Thyroid gland (tissue), 4 donors: ENCODE measurements at regions not wholly inside any gene's neighbourhood (a gene's known extent, or its start where the extent isn't known, plus 50 kb on each side); places are given as distances from the start of the nearest gene placed in this dataset.

Experiments
- POLR2A ChIP-seq, 2 donors: fragments of 450-650 bp; IDR thresholded peaks; one replicate each; pipeline ENCODE4 v1.6.1; 2017; ENCODE audit warnings: antibody characterized with exemption in 2 of 2, mild to moderate bottlenecking in 2 of 2, moderate library complexity in 1 of 2
- TF ChIP-seq, protein P1 (sequence below), 6 experiments: fragments of 200-600 bp in 3 of 6; fragments of 450-650 bp in 3 of 6; sonication (generic) in 3 of 6; IDR thresholded peaks; one replicate each; pipeline ENCODE4 v1.5.1; 2016 to 2019; ENCODE audit warnings: antibody characterized with exemption in 6 of 6, mild to moderate bottlenecking in 2 of 6, inconsistent platforms in 1 of 6, moderate library complexity in 1 of 6

DNA sequence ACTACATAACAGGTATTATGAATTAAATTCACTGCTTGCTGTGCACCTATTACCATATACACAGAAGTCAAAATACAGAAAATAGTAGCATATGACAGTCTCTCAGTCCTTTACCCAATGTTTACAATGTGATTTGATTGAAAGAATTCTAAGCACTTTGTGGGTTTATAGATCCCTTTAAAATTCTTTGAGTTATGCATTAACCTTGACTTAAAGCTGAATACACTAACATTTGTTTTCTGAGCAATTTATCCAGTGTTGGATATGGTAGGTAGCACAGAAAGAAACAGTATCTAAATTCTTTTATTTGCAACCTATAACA lies 230.8 kb upstream of the DDI1 start:
- TF ChIP-seq, protein P1, sequence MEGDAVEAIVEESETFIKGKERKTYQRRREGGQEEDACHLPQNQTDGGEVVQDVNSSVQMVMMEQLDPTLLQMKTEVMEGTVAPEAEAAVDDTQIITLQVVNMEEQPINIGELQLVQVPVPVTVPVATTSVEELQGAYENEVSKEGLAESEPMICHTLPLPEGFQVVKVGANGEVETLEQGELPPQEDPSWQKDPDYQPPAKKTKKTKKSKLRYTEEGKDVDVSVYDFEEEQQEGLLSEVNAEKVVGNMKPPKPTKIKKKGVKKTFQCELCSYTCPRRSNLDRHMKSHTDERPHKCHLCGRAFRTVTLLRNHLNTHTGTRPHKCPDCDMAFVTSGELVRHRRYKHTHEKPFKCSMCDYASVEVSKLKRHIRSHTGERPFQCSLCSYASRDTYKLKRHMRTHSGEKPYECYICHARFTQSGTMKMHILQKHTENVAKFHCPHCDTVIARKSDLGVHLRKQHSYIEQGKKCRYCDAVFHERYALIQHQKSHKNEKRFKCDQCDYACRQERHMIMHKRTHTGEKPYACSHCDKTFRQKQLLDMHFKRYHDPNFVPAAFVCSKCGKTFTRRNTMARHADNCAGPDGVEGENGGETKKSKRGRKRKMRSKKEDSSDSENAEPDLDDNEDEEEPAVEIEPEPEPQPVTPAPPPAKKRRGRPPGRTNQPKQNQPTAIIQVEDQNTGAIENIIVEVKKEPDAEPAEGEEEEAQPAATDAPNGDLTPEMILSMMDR (IDR thresholded peaks at IDR 0.05) = no peak
- TF ChIP-seq POLR2A (IDR thresholded peaks at IDR 0.05) = no peak
